K562 (cell line): ENCODE measurements at regions not wholly inside any gene's neighbourhood (a gene's known extent, or its start where the extent isn't known, plus 50 kb on each side); places are given as distances from the start of the nearest gene placed in this dataset.

ENCODE experiments used
- ATAC-seq: fragments of 200-7000 bp; cut with Tn5 transposase; 3 replicates; pipeline ENCODE4 v1.9.1; 2020; ENCODE audit warnings: moderate library complexity
- BruUV-seq: library from RNA; stranded (reverse); fragments of 400-500 nt; replicated peaks from 2 replicates; lab custom pipeline; 2021; lab: Mats Ljungman, UMichigan
- CTCF ChIA-PET: fragments of 300-600 bp; formaldehyde crosslinking; extraction: SDS; loops from one replicate; lab custom pipeline; 2021; ENCODE audit warnings: low intra/inter-chr PET ratio; lab: Yijun Ruan, JAX
- POLR2A ChIA-PET: fragments of 300-600, 350-650 bp; sonication (Branson Sonifier 250); formaldehyde crosslinking; extraction: SDS; loops from one replicate; lab custom pipeline; 2021; ENCODE audit warnings: antibody characterized with exemption, inconsistent platforms; lab: Yijun Ruan, JAX
- DNase-seq, 4 experiments: peaks; one replicate each; pipeline versions ENCODE4 v3.0.0 to v3.0.0-alpha.2; 2011 to 2018; ENCODE audit warnings: low spot score in 3 of 4, mixed read lengths in 3 of 4; ENCODE audit errors: extremely low read depth in 1 of 4
- FAIRE-seq: peaks from 2 replicates; lab custom pipeline; 2011; peaks lifted over from hg19 to GRCh38; lab: Jason Lieb, UNC
- H2AFZ ChIP-seq: 2 replicates; pipeline ENCODE4 v1.6.0; 2011; ENCODE audit warnings: low read depth, low read length, control low read depth, inconsistent platforms
- H3K27ac ChIP-seq: fragments of 200-600 bp; 3 replicates; pipeline ENCODE4 v1.8.0; 2011; ENCODE audit warnings: low read depth, mild to moderate bottlenecking, control low read depth, inconsistent platforms, low read length, moderate library complexity, mixed read lengths; ENCODE audit errors: extremely low read depth
- H3K27me3 ChIP-seq, 2 experiments: fragments of 300-600 bp in 1 of 2; 2 replicates in 1 of 2; 3 replicates in 1 of 2; pipeline versions ENCODE4 v1.6.0 to v1.8.0; 2011; ENCODE audit warnings: inconsistent platforms in 2 of 2, low read length in 2 of 2, mild to moderate bottlenecking in 1 of 2, mixed read lengths in 1 of 2, moderate library complexity in 1 of 2; ENCODE audit not compliant: control insufficient read depth in 2 of 2, insufficient read depth in 2 of 2
- H3K36me3 ChIP-seq: fragments of 300-600 bp; 3 replicates; pipeline ENCODE4 v1.8.0; 2011; ENCODE audit warnings: mild to moderate bottlenecking, low read length, inconsistent platforms; ENCODE audit not compliant: control insufficient read depth, insufficient read depth
- H3K4me1 ChIP-seq, 2 experiments: fragments of 200-600 bp in 1 of 2; replicated peaks in 1 of 2; 2 replicates in 1 of 2; 3 replicates in 1 of 2; pipeline versions ENCODE4 v1.5.1 to v1.8.0; 2011; ENCODE audit warnings: inconsistent platforms in 2 of 2, low read length in 2 of 2, mild to moderate bottlenecking in 1 of 2, mixed read lengths in 1 of 2, moderate library complexity in 1 of 2; ENCODE audit not compliant: control insufficient read depth in 2 of 2, insufficient read depth in 2 of 2
- H3K4me2 ChIP-seq: 2 replicates; pipeline ENCODE4 v1.6.1; 2011; ENCODE audit warnings: low read length, control low read depth, inconsistent platforms, mixed read lengths; ENCODE audit not compliant: insufficient read depth
- H3K4me3 ChIP-seq: fragments of 200-600 bp; sonication (generic), shearing (Covaris generic); 2 replicates; pipeline ENCODE4 v1.5.1; 2016; ENCODE audit warnings: control low read depth, inconsistent platforms
- H3K79me2 ChIP-seq: fragments of 200-600 bp; 3 replicates; pipeline ENCODE4 v1.8.0; 2011; ENCODE audit warnings: low read length, inconsistent platforms; ENCODE audit not compliant: control insufficient read depth, insufficient read depth
- H3K9ac ChIP-seq, 2 experiments: 2 replicates each; pipeline versions ENCODE4 v1.6.0 to v1.6.1; 2011; ENCODE audit warnings: low read depth in 2 of 2, low read length in 2 of 2, control low read depth in 1 of 2, inconsistent platforms in 1 of 2, mild to moderate bottlenecking in 1 of 2, mixed read lengths in 1 of 2; ENCODE audit not compliant: insufficient read depth in 1 of 2
- H3K9me1 ChIP-seq: one replicate; pipeline ENCODE4 v1.6.0; 2011; ENCODE audit warnings: inconsistent platforms, mild to moderate bottlenecking, low read length, moderate library complexity; ENCODE audit not compliant: control insufficient read depth, insufficient read depth
- H3K9me3 ChIP-seq: replicated peaks from 2 replicates; pipeline ENCODE4 v1.5.1; 2011; ENCODE audit warnings: low read depth, low read length, inconsistent platforms; ENCODE audit not compliant: control insufficient read depth, insufficient read depth
- H4K20me1 ChIP-seq: replicated peaks from 2 replicates; pipeline ENCODE4 v1.6.1; 2011; ENCODE audit warnings: low read length, inconsistent platforms, mixed read lengths; ENCODE audit not compliant: control insufficient read depth, insufficient read depth
- CBX2 ChIP-seq: fragments of 200-600 bp; sonication (generic); IDR thresholded peaks from one replicate; pipeline ENCODE4 v1.6.1; 2012; ENCODE audit warnings: mild to moderate bottlenecking, low read length, inconsistent platforms; ENCODE audit not compliant: insufficient read depth, poor library complexity, severe bottlenecking
- CLOCK ChIP-seq: fragments of 250-450 bp; sonication (Bioruptor Pico); IDR thresholded peaks from 2 replicates; pipeline ENCODE4 v1.4.0; 2020; ENCODE audit warnings: mild to moderate bottlenecking, moderate library complexity, borderline replicate concordance
- CREB1 ChIP-seq, 2 experiments: sonication (generic) in 1 of 2; formaldehyde crosslinking in 1 of 2; IDR thresholded peaks; 2 replicates each; pipeline versions ENCODE4 v1.6.1 to v1.8.0; 2012 to 2022; ENCODE audit warnings: inconsistent platforms in 1 of 2, mild to moderate bottlenecking in 1 of 2, missing genetic modification reagents in 1 of 2, moderate library complexity in 1 of 2
- FOXA1 ChIP-seq: fragments of 450-650 bp; IDR thresholded peaks from 2 replicates; pipeline ENCODE4 v1.6.1; 2016; ENCODE audit warnings: mild to moderate bottlenecking, borderline replicate concordance
- HNRNPK ChIP-seq: fragments of 200-400 bp; formaldehyde crosslinking; IDR thresholded peaks from one replicate; pipeline ENCODE4 v1.6.1; 2018; ENCODE audit warnings: mild to moderate bottlenecking, low read depth, low read length; ENCODE audit not compliant: poor library complexity, severe bottlenecking
- HNRNPL ChIP-seq: fragments of 200-400 bp; formaldehyde crosslinking; IDR thresholded peaks from 2 replicates; pipeline ENCODE4 v1.6.1; 2017; ENCODE audit warnings: low read depth, mild to moderate bottlenecking, low read length
- MEF2D ChIP-seq: conservative IDR thresholded peaks from 2 replicates; pipeline ENCODE4 v1.6.1; 2016; ENCODE audit warnings: low read depth, missing genetic modification characterization, missing compliant biosample characterization
- POLR2B ChIP-seq: fragments of 450-650 bp; IDR thresholded peaks from 2 replicates; pipeline ENCODE4 v1.6.1; 2018; ENCODE audit warnings: low read depth; ENCODE audit not compliant: partially characterized antibody
- SMAD4 ChIP-seq: fragments of 250-450 bp; sonication (Bioruptor Pico); conservative IDR thresholded peaks from 2 replicates; pipeline ENCODE4 v1.8.0; 2021; ENCODE audit warnings: inconsistent platforms, mild to moderate bottlenecking, moderate library complexity
- TCF7 ChIP-seq: sonication (generic); IDR thresholded peaks from 2 replicates; pipeline ENCODE4 v1.6.1; 2016; ENCODE audit warnings: antibody characterized with exemption, borderline replicate concordance
- THAP12 ChIP-seq: fragments of 250-450 bp; sonication (Bioruptor Pico); IDR thresholded peaks from 2 replicates; pipeline ENCODE4 v1.9.0; 2021; ENCODE audit warnings: mild to moderate bottlenecking, inconsistent platforms
- ZNF23 ChIP-seq: fragments of 250-450 bp; sonication (Bioruptor Pico); IDR thresholded peaks from 2 replicates; pipeline ENCODE4 v1.4.0; 2020; ENCODE audit warnings: mild to moderate bottlenecking
- WGBS: fragments of 100-300 bp; shearing (Covaris generic); methylation state at CpG from one replicate; pipeline ENCODE4 v1.1.6; 2016; ENCODE audit warnings: low coverage, mixed read lengths; ENCODE audit not compliant: insufficient coverage; ENCODE audit errors: missing lambda C conversion rate; 5-methylcytosine and 5-hydroxymethylcytosine counted together
- in situ Hi-C: fragments of 300-500 bp; cut with MboI; formaldehyde crosslinking; loops from 4 replicates; pipeline ENCODE4 v1.15.0; 2018; ENCODE audit warnings: inconsistent platforms, mixed read lengths
- intact Hi-C: fragments of 100-400 bp; cut with micrococcal nuclease; formaldehyde crosslinking; loops from 2 replicates; pipeline ENCODE4 v1.14.2; 2022

DNA sequence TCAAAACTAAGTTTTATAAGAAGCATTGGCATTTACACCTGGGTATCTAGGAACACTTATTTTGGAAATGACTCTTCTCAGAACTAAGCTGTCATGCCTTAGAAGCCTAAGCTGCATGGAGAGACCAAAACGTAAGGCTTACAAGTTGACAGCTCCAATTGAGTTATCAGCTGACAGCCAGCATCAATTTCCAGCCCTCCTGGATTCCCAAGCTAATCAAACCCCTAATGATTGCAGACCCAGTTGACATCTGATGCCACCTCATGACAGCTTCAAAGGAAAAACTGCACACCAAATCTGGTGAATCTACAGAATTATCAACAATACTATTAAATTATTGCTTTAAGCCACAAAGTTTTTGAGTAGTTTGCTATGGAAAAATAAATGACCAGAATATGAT, 187.6 kb upstream of the PRMT6 start:
- in situ Hi-C loops, result no loop called here
- Histone ChIP-seq H3K27ac (no peak overlapping the region), H3K4me2 (no peak overlapping the region), H3K27me3 (no peaks in the 10 kb centered on the region), H3K4me3 (no peak overlapping the region), H3K9me3 (no peaks in the 10 kb centered on the region), H4K20me1 (no peaks in the 10 kb centered on the region), H2AFZ (no peak overlapping the region), H3K4me1 (no peaks in the 10 kb centered on the region)
- WGBS, result 5% methylated on average over 1 of the region's 1 CpG
- CTCF ChIA-PET, result no interaction called here
- ATAC-seq (no peak), FAIRE-seq (no peak)
- TF ChIP-seq POLR2B, result no peak
- TF ChIP-seq CLOCK (CRISPR knock-in tag), result no peak
- TF ChIP-seq, all 486 proteins: peak for 0
- Histone ChIP-seq H3K9ac (no peak overlapping the region), H3K9me1 (no peaks in the 10 kb centered on the region), H3K79me2 (no peaks in the 10 kb centered on the region), H3K36me3 (no peaks in the 10 kb centered on the region)
- intact Hi-C loops, result no loop called here
- no peak for DNase-seq
- POLR2A ChIA-PET, result no interaction called here
- no TSS peak for BruUV-seq

DNA sequence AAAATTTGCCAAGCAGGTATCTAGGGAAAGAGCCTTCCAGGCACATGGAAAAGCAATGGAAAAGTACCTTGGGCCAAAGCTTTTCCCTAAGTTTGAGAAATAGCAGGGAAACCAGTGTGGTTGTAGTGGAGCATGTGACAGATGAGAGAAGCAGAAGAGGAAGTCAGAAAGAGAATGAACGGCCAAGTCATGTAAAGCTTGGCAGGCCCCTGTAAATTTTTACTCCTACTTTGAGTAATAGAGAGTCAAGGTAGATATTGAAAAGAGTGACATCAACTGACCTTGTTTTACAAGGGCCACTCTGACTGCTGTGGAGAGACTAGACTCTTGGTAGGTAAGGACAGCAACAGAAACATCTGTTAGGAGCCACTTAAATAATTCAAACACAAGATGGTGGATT, 180.9 kb upstream of the PRMT6 start:
- Histone ChIP-seq H3K27ac (no peak overlapping the region), H3K4me3 (no peak overlapping the region), H2AFZ (no peak overlapping the region), H3K9me1 (no peaks in the 10 kb centered on the region), H3K36me3 (no peaks in the 10 kb centered on the region), H4K20me1 (no peaks in the 10 kb centered on the region), H3K4me2 (no peak overlapping the region), H3K4me1 (no peaks in the 10 kb centered on the region), H3K9me3 (no peaks in the 10 kb centered on the region; the same call in 1 of the 2 replicates), H3K9ac (no peak overlapping the region), H3K79me2 (no peaks in the 10 kb centered on the region), H3K27me3 (no peaks in the 10 kb centered on the region)
- ChIA-PET CTCF (no interaction called here), POLR2A (no interaction called here)
- 0% methylated on average over 1 of the region's 1 CpG for WGBS
- in situ Hi-C loops, result no loop called here
- DNase-seq, result no peak
- no peak for ATAC-seq
- no TSS peak for BruUV-seq
- intact Hi-C loops, result no loop called here
- no peak for FAIRE-seq
- no peak for TF ChIP-seq TCF7
- no peak for TF ChIP-seq SMAD4
- no peak for TF ChIP-seq THAP12
- no peak for TF ChIP-seq ZNF23 (CRISPR knock-in tag)
- TF ChIP-seq CREB1 (IDR thresholded peaks at IDR 0.05), result no peak
- TF ChIP-seq CREB1 (CRISPR knock-in tag; IDR thresholded peaks at IDR 0.05), result no peak
- TF ChIP-seq HNRNPK, result no peak
- no peak for TF ChIP-seq MEF2D
- no peak for TF ChIP-seq HNRNPL
- no peak for TF ChIP-seq FOXA1
- no peak for TF ChIP-seq CBX2
